GM23338 (cell line): ENCODE measurements at regions not wholly inside any gene's neighbourhood (a gene's known extent, or its start where the extent isn't known, plus 50 kb on each side); places are given as distances from the start of the nearest gene placed in this dataset.

Source experiments
- EZH2phosphoT487 ChIP-seq: fragments of 200-600 bp; sonication (generic); IDR thresholded peaks from one replicate; pipeline ENCODE4 v1.8.1; 2018; ENCODE audit warnings: antibody characterized with exemption; ENCODE audit not compliant: unreplicated experiment
- POLR2AphosphoS5 ChIP-seq: IDR thresholded peaks from 2 replicates; pipeline ENCODE4 v1.6.1; 2016; ENCODE audit warnings: antibody characterized with exemption, low read depth
- TF ChIP-seq, protein P1 (sequence below), 2 experiments: fragments of 200-600 bp in 1 of 2; sonication (generic) in 1 of 2; conservative IDR thresholded peaks; 2 replicates each; pipeline versions ENCODE4 v1.5.1 to v1.6.1; 2016 to 2017; ENCODE audit warnings: antibody characterized with exemption in 2 of 2, low read depth in 2 of 2, mild to moderate bottlenecking in 2 of 2, moderate library complexity in 1 of 2

DNA sequence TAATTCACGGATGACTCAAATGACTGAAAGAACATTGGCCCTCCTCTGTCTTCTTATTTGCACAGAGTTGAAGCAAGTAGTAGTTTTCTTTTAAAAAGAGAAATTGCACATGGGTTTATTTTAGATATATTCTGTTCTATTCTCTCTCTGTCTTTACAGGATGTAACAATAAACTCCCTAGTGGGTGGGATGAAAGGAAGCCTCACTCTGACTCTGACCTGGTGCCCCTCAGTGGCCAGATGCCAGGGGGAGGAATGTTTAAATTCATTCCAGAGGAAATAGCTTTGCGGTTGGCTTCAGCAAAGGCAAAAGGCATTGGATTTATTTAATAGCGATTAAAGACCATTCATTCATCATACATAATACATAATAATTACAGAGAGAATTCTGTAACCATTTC, 156.4 kb upstream of the MTPN start:
- no peak for TF ChIP-seq POLR2AphosphoS5
- TF ChIP-seq, protein P1, sequence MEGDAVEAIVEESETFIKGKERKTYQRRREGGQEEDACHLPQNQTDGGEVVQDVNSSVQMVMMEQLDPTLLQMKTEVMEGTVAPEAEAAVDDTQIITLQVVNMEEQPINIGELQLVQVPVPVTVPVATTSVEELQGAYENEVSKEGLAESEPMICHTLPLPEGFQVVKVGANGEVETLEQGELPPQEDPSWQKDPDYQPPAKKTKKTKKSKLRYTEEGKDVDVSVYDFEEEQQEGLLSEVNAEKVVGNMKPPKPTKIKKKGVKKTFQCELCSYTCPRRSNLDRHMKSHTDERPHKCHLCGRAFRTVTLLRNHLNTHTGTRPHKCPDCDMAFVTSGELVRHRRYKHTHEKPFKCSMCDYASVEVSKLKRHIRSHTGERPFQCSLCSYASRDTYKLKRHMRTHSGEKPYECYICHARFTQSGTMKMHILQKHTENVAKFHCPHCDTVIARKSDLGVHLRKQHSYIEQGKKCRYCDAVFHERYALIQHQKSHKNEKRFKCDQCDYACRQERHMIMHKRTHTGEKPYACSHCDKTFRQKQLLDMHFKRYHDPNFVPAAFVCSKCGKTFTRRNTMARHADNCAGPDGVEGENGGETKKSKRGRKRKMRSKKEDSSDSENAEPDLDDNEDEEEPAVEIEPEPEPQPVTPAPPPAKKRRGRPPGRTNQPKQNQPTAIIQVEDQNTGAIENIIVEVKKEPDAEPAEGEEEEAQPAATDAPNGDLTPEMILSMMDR (conservative IDR thresholded peaks at IDR 0.05; ENCODE audit: low read depth in 2 of 2): no peak
- TF ChIP-seq EZH2phosphoT487: no peak
